AG09309 (cell line): ENCODE measurements at regions not wholly inside any gene's neighbourhood (a gene's known extent, or its start where the extent isn't known, plus 50 kb on each side); places are given as distances from the start of the nearest gene placed in this dataset.

ENCODE experiments used
- DNase-seq: peaks from one replicate; pipeline ENCODE4 v3.0.0-alpha.2; 2010; ENCODE audit warnings: low read depth
- H3K4me3 ChIP-seq: 2 replicates; pipeline ENCODE4 v1.5.1; 2011; ENCODE audit warnings: mild to moderate bottlenecking, low read depth, low read length, moderate library complexity; ENCODE audit not compliant: control insufficient read depth
- CTCF ChIP-seq: IDR thresholded peaks from 2 replicates; pipeline ENCODE4 v1.5.1; 2011; ENCODE audit warnings: mild to moderate bottlenecking, low read depth, low read length, inconsistent platforms; ENCODE audit not compliant: insufficient read depth, control insufficient read depth; ENCODE audit errors: missing control alignments

GRCh38 chr1:187498028-187498427 is 669.3 kb downstream of the PLA2G4A start:
- no peak for DNase-seq
- no peak overlapping the region for H3K4me3 ChIP-seq
- TF ChIP-seq CTCF: no peak

GRCh38 chr1:187504779-187505178 is 676.0 kb downstream of the PLA2G4A start:
- no peak for TF ChIP-seq CTCF
- DNase-seq: no peak
- H3K4me3 ChIP-seq: no peak overlapping the region

GRCh38 chr1:187509091-187509490 is 680.3 kb downstream of the PLA2G4A start:
- H3K4me3 ChIP-seq: no peak overlapping the region
- DNase-seq: no peak
- TF ChIP-seq CTCF: no peak

GRCh38 chr1:187513190-187513589 is 684.4 kb downstream of the PLA2G4A start:
- TF ChIP-seq CTCF: no peak
- DNase-seq: no peak
- no peak overlapping the region for H3K4me3 ChIP-seq

GRCh38 chr1:187514110-187514509 is 685.4 kb downstream of the PLA2G4A start:
- DNase-seq: no peak
- H3K4me3 ChIP-seq: no peak overlapping the region
- no peak for TF ChIP-seq CTCF

GRCh38 chr1:187516874-187517273 is 688.1 kb downstream of the PLA2G4A start:
- TF ChIP-seq CTCF: no peak
- H3K4me3 ChIP-seq: no peak overlapping the region
- no peak for DNase-seq

- H3K4me3 ChIP-seq: no peak overlapping the region
- no peak for TF ChIP-seq CTCF
- DNase-seq: no peak
Measured at GRCh38 chr1:187517546-187517945, 688.8 kb downstream of the PLA2G4A start.
